Lower leg skin (tissue), 3 donors: ENCODE measurements at regions not wholly inside any gene's neighbourhood (a gene's known extent, or its start where the extent isn't known, plus 50 kb on each side); places are given as distances from the start of the nearest gene placed in this dataset.

Source experiments
- POLR2A ChIP-seq, 2 donors: fragments of 450-650 bp; IDR thresholded peaks; one replicate each; pipeline ENCODE4 v1.6.1; 2016 to 2017; ENCODE audit warnings: antibody characterized with exemption in 2 of 2, mild to moderate bottlenecking in 1 of 2, moderate library complexity in 1 of 2
- TF ChIP-seq, protein P1 (sequence below), 3 donors: fragments of 450-650 bp; IDR thresholded peaks; one replicate each; pipeline ENCODE4 v1.5.1; 2016; ENCODE audit warnings: antibody characterized with exemption in 3 of 3, mild to moderate bottlenecking in 3 of 3, moderate library complexity in 2 of 3

DNA sequence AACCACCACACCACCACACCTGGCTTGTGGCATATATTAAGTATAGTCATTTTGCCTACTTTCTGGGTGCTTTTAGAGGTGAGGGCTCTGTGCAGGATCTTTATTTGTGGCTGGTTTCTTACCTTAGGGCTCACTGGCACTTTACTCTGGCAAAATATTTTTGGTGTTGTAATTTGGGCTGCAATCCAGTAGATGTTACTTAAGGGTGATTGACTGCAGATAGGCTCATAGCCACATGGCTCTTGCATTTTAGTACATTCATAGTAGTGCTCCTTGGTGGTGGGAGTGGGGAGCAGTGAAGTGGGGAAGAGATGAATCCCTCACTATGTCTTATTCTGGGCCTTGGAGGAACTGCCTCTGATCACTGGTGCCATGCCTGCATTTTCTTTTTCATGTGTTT lies 376.1 kb upstream of the GRIN3A start:
- TF ChIP-seq, protein P1, sequence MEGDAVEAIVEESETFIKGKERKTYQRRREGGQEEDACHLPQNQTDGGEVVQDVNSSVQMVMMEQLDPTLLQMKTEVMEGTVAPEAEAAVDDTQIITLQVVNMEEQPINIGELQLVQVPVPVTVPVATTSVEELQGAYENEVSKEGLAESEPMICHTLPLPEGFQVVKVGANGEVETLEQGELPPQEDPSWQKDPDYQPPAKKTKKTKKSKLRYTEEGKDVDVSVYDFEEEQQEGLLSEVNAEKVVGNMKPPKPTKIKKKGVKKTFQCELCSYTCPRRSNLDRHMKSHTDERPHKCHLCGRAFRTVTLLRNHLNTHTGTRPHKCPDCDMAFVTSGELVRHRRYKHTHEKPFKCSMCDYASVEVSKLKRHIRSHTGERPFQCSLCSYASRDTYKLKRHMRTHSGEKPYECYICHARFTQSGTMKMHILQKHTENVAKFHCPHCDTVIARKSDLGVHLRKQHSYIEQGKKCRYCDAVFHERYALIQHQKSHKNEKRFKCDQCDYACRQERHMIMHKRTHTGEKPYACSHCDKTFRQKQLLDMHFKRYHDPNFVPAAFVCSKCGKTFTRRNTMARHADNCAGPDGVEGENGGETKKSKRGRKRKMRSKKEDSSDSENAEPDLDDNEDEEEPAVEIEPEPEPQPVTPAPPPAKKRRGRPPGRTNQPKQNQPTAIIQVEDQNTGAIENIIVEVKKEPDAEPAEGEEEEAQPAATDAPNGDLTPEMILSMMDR (IDR thresholded peaks at IDR 0.05) = no peak
- no peak for TF ChIP-seq POLR2A (IDR thresholded peaks at IDR 0.05)
